CD14-positive monocyte (primary cell): ENCODE measurements at regions not wholly inside any gene's neighbourhood (a gene's known extent, or its start where the extent isn't known, plus 50 kb on each side); places are given as distances from the start of the nearest gene placed in this dataset.

Experiments
- DNase-seq, 3 donors: peaks; one replicate each; pipeline ENCODE4 v3.0.0-alpha.2; 2011 to 2022
- H2AFZ ChIP-seq: 2 replicates; pipeline ENCODE4 v1.6.0; 2012; ENCODE audit warnings: mild to moderate bottlenecking, low read depth, low read length, inconsistent platforms; ENCODE audit not compliant: insufficient read depth, poor library complexity, severe bottlenecking
- H3K27ac ChIP-seq, 2 donors: 1 replicate in 1 of 2; 2 replicates in 1 of 2; pipeline ENCODE4 v1.5.1; 2012 to 2013; ENCODE audit warnings: low read length in 2 of 2, control low read depth in 1 of 2, inconsistent platforms in 1 of 2, low read depth in 1 of 2, mild to moderate bottlenecking in 1 of 2
- H3K27me3 ChIP-seq, 2 donors: one replicate each; pipeline versions ENCODE4 v1.6.0 to v1.6.1; 2011 to 2013; ENCODE audit warnings: low read length in 2 of 2; ENCODE audit not compliant: control insufficient read depth in 2 of 2, insufficient read depth in 2 of 2
- H3K36me3 ChIP-seq, 2 donors: replicated peaks in 1 of 2; 1 replicate in 1 of 2; 2 replicates in 1 of 2; pipeline versions ENCODE4 v1.5.1 to v1.6.1; 2012 to 2013; ENCODE audit warnings: low read length in 2 of 2, control low read depth in 1 of 2, inconsistent platforms in 1 of 2, mild to moderate bottlenecking in 1 of 2; ENCODE audit not compliant: insufficient read depth in 2 of 2, control insufficient read depth in 1 of 2
- H3K4me1 ChIP-seq, 2 donors: 1 replicate in 1 of 2; 2 replicates in 1 of 2; pipeline versions ENCODE4 v1.5.1 to v1.6.1; 2012 to 2013; ENCODE audit warnings: low read length in 2 of 2, control low read depth in 1 of 2, inconsistent platforms in 1 of 2, mild to moderate bottlenecking in 1 of 2, moderate library complexity in 1 of 2; ENCODE audit not compliant: insufficient read depth in 2 of 2, control insufficient read depth in 1 of 2
- H3K4me2 ChIP-seq: replicated peaks from 2 replicates; pipeline ENCODE3; 2012; ENCODE audit warnings: low read length, moderate library complexity, mild to moderate bottlenecking; ENCODE audit not compliant: poor library complexity, severe bottlenecking; ENCODE audit errors: extremely low read depth
- H3K4me3 ChIP-seq, 3 experiments: fragments of 200-600 bp in 1 of 3; sonication (generic) in 1 of 3; replicated peaks in 1 of 3; 1 replicate in 2 of 3; 2 replicates in 1 of 3; pipeline ENCODE4 v1.5.1; 2011 to 2013; ENCODE audit warnings: low read length in 3 of 3, mild to moderate bottlenecking in 3 of 3, control low read depth in 2 of 3, low read depth in 2 of 3, inconsistent platforms in 1 of 3, moderate library complexity in 1 of 3
- H3K79me2 ChIP-seq: 2 replicates; pipeline ENCODE4 v1.6.0; 2012; ENCODE audit warnings: mild to moderate bottlenecking, control low read depth, inconsistent platforms, low read length, moderate library complexity; ENCODE audit not compliant: insufficient read depth
- H3K9ac ChIP-seq: 2 replicates; pipeline ENCODE4 v1.6.0; 2017; ENCODE audit warnings: low read length, mild to moderate bottlenecking; ENCODE audit not compliant: insufficient read depth, poor library complexity, severe bottlenecking
- H3K9me3 ChIP-seq, 2 donors: replicated peaks in 1 of 2; 1 replicate in 1 of 2; 2 replicates in 1 of 2; pipeline versions ENCODE4 v1.5.1 to v1.6.1; 2012 to 2013; ENCODE audit warnings: low read length in 2 of 2, control low read depth in 1 of 2; ENCODE audit not compliant: control insufficient read depth in 1 of 2, insufficient read depth in 1 of 2
- H4K20me1 ChIP-seq: 2 replicates; pipeline ENCODE4 v1.6.0; 2012; ENCODE audit warnings: mild to moderate bottlenecking, low read length, control low read depth, moderate library complexity; ENCODE audit not compliant: insufficient read depth
- H3K27ac Mint-ChIP-seq, 7 donors: one replicate each; pipeline ENCODE4 v1.8.0; 2020; ENCODE audit warnings: mild to moderate bottlenecking in 7 of 7, mixed read lengths in 7 of 7, moderate library complexity in 6 of 7, inconsistent platforms in 2 of 7
- H3K27me3 Mint-ChIP-seq, 3 donors: one replicate each; pipeline ENCODE4 v1.8.0; 2021 to 2022; ENCODE audit warnings: low read depth in 3 of 3, mild to moderate bottlenecking in 3 of 3, mixed read lengths in 3 of 3, moderate library complexity in 3 of 3, inconsistent platforms in 1 of 3
- H3K36me3 Mint-ChIP-seq, 2 donors: one replicate each; pipeline ENCODE4 v1.8.0; 2020; ENCODE audit warnings: mixed read lengths in 2 of 2, inconsistent platforms in 1 of 2, mild to moderate bottlenecking in 1 of 2
- H3K4me1 Mint-ChIP-seq: one replicate; pipeline ENCODE4 v1.8.0; 2020; ENCODE audit warnings: mild to moderate bottlenecking, mixed read lengths
- H3K4me3 Mint-ChIP-seq, 2 donors: one replicate each; pipeline ENCODE4 v1.8.0; 2020; ENCODE audit warnings: mild to moderate bottlenecking in 2 of 2, mixed read lengths in 2 of 2, moderate library complexity in 1 of 2
- H3K9me3 Mint-ChIP-seq, 7 donors: one replicate each; pipeline ENCODE4 v1.8.0; 2020 to 2022; ENCODE audit warnings: mixed read lengths in 7 of 7, mild to moderate bottlenecking in 6 of 7, moderate library complexity in 6 of 7, inconsistent platforms in 2 of 7
- CTCF ChIP-seq: fragments of 200-600 bp; IDR thresholded peaks from one replicate; pipeline ENCODE4 v1.8.0; 2022; ENCODE audit warnings: antibody characterized with exemption, mild to moderate bottlenecking
- WGBS: methylation state at CpG from one replicate; pipeline ENCODE4 v1.1.5; 2013; ENCODE audit warnings: missing lambda C conversion rate; ENCODE audit not compliant: insufficient coverage; 5-methylcytosine and 5-hydroxymethylcytosine counted together
- intact Hi-C, 2 donors: fragments of 100-400 bp; cut with micrococcal nuclease; formaldehyde crosslinking; loops; one replicate each; pipeline versions ENCODE4 v1.15.0 to v1.15.1; 2023

DNA sequence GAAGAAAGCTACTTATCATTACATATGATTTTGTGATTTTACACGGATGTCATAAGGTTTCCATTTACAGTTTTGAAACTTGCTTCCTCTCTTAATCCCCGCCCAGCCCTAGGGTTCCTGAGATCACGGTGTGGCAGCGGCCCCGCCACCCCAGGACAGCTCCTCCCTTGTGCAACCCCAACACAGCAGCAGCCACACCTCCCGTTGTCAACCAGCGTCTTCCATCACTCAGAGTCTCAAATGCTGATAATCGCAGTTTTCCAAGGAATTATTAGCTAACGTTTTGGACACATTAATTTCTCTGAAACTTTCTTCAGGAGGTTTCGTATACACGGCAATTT, 204.8 kb downstream of the THBS2 start:
- Mint-ChIP-seq H3K4me1 (no peaks in the 10 kb centered on the region), H3K9me3 (peaks cover 0 to 9% (median 6%) of the 10 kb centered on the region in 7 donors), H3K4me3 (no peak overlapping the region), H3K27me3 (peaks cover 0 to 2% (median 1%) of the 10 kb centered on the region in 3 donors), H3K36me3 (no peaks in the 10 kb centered on the region), H3K27ac (no peak overlapping the region)
- Histone ChIP-seq H3K4me3 (no peak overlapping the region), H3K9me3 (peaks cover 0 to 7% of the 10 kb centered on the region in 2 donors), H3K79me2 (no peaks in the 10 kb centered on the region), H3K36me3 (no peaks in the 10 kb centered on the region), H3K9ac (no peak overlapping the region), H3K4me1 (no peaks in the 10 kb centered on the region), H3K27me3 (no peaks in the 10 kb centered on the region), H4K20me1 (no peaks in the 10 kb centered on the region), H3K4me2 (no peak overlapping the region), H2AFZ (no peak overlapping the region), H3K27ac (no peak overlapping the region)
- intact Hi-C loops: no loop called here
- WGBS: no CpG with 5 or more reads among the region's 11 CpGs
- DNase-seq: no peak
- no peak for TF ChIP-seq CTCF

GRCh38 chr6:169048185-169048864, 205.3 kb downstream of the THBS2 start:
- Mint-ChIP-seq H3K4me1 (no peaks in the 10 kb centered on the region), H3K27ac (no peak overlapping the region), H3K27me3 (peaks cover 0 to 1% (median 0%) of the 10 kb centered on the region in 3 donors), H3K9me3 (peaks cover 0 to 9% (median 6%) of the 10 kb centered on the region in 7 donors), H3K4me3 (no peak overlapping the region), H3K36me3 (no peaks in the 10 kb centered on the region)
- H3K4me3 ChIP-seq: no peak overlapping the region
- no peak overlapping the region for H3K27ac ChIP-seq
- H4K20me1 ChIP-seq: no peaks in the 10 kb centered on the region
- no peaks in the 10 kb centered on the region for H3K4me1 ChIP-seq
- no peak for TF ChIP-seq CTCF
- DNase-seq: no peak
- intact Hi-C loops: no loop called here
- no peaks in the 10 kb centered on the region for H3K36me3 ChIP-seq
- H3K79me2 ChIP-seq: no peaks in the 10 kb centered on the region
- H2AFZ ChIP-seq: no peak overlapping the region
- H3K27me3 ChIP-seq: no peaks in the 10 kb centered on the region
- no peak overlapping the region for H3K4me2 ChIP-seq
- WGBS: 100% methylated on average over 8 of the region's 18 CpGs
- H3K9ac ChIP-seq: no peak overlapping the region
- peaks cover 0 to 7% of the 10 kb centered on the region in 2 donors for H3K9me3 ChIP-seq
